GM12878 (cell line): ENCODE measurements at regions not wholly inside any gene's neighbourhood (a gene's known extent, or its start where the extent isn't known, plus 50 kb on each side); places are given as distances from the start of the nearest gene placed in this dataset.

Source experiments
- ATAC-seq: fragments of 200-7000 bp; cut with Tn5 transposase; 3 replicates; pipeline ENCODE4 v1.9.1; 2020; ENCODE audit warnings: mild to moderate bottlenecking, moderate library complexity
- BruUV-seq: library from RNA; stranded (reverse); fragments of 400-500 nt; replicated peaks from 2 replicates; lab custom pipeline; 2021; lab: Mats Ljungman, UMichigan
- CTCF ChIA-PET: fragments of 300-600 bp; sonication (Branson Sonifier 250); formaldehyde crosslinking; extraction: SDS; loops from one replicate; lab custom pipeline; 2021; ENCODE audit warnings: inconsistent platforms; lab: Yijun Ruan, JAX
- POLR2A ChIA-PET: fragments of 350-600 bp; formaldehyde crosslinking; extraction: SDS; loops from one replicate; lab custom pipeline; 2021; ENCODE audit warnings: inconsistent platforms; lab: Charles Lee
- RAD21 ChIA-PET: fragments of 300-600 bp; sonication (Branson Sonifier 250); formaldehyde crosslinking; loops from one replicate; lab custom pipeline; 2023; ENCODE audit warnings: antibody characterized with exemption; ENCODE audit not compliant: unreplicated experiment; lab: Charles Lee
- SMC1A ChIA-PET: fragments of 300-600 bp; sonication (Branson Sonifier 250); formaldehyde crosslinking; loops from one replicate; lab custom pipeline; 2023; ENCODE audit not compliant: unreplicated experiment, uncharacterized antibody; lab: Charles Lee
- DNase-seq: peaks from one replicate; pipeline ENCODE4 v3.0.0-alpha.2; 2011; ENCODE audit warnings: low read depth, low spot score
- FAIRE-seq: peaks from 3 replicates; lab custom pipeline; 2011; peaks lifted over from hg19 to GRCh38; lab: Jason Lieb, UNC
- H2AFZ ChIP-seq: 2 replicates; pipeline ENCODE4 v1.6.0; 2011; ENCODE audit warnings: low read depth, low read length, control low read depth; ENCODE audit not compliant: control insufficient read depth
- H3K27ac ChIP-seq: 2 replicates; pipeline ENCODE4 v1.5.1; 2011; ENCODE audit warnings: control low read depth; ENCODE audit not compliant: control insufficient read depth, insufficient read depth
- H3K27me3 ChIP-seq, 2 experiments: replicated peaks in 1 of 2; 2 replicates each; pipeline versions ENCODE4 v1.6.0 to v1.6.1; 2011; ENCODE audit warnings: low read length in 1 of 2; ENCODE audit not compliant: control insufficient read depth in 2 of 2, insufficient read depth in 2 of 2
- H3K36me3 ChIP-seq, 2 experiments: 2 replicates each; pipeline ENCODE4 v1.5.1; 2011; ENCODE audit warnings: low read length in 1 of 2; ENCODE audit not compliant: control insufficient read depth in 2 of 2, insufficient read depth in 2 of 2
- H3K4me1 ChIP-seq: 2 replicates; pipeline ENCODE4 v1.6.1; 2011; ENCODE audit warnings: mild to moderate bottlenecking, low read length, moderate library complexity, mixed read lengths; ENCODE audit not compliant: control insufficient read depth, insufficient read depth
- H3K4me2 ChIP-seq: 2 replicates; pipeline ENCODE4 v1.6.0; 2011; ENCODE audit warnings: control low read depth; ENCODE audit not compliant: control insufficient read depth, insufficient read depth
- H3K4me3 ChIP-seq: fragments of 200-600 bp; sonication (generic); 2 replicates; pipeline ENCODE4 v1.5.1; 2016
- H3K79me2 ChIP-seq: 2 replicates; pipeline ENCODE4 v1.6.0; 2011; ENCODE audit warnings: low read length; ENCODE audit not compliant: control insufficient read depth, insufficient read depth
- H3K9ac ChIP-seq: 2 replicates; pipeline ENCODE4 v1.8.0; 2011; ENCODE audit warnings: low read length, control low read depth, mixed read lengths; ENCODE audit not compliant: control insufficient read depth, insufficient read depth
- H3K9me3 ChIP-seq: replicated peaks from 3 replicates; pipeline ENCODE4 v1.5.1; 2011; ENCODE audit warnings: mild to moderate bottlenecking, low read length; ENCODE audit not compliant: control insufficient read depth, insufficient read depth
- H4K20me1 ChIP-seq: 2 replicates; pipeline ENCODE4 v1.6.0; 2011; ENCODE audit not compliant: control insufficient read depth, insufficient read depth
- EP300 ChIP-seq, 2 experiments: fragments of 150-350 bp in 1 of 2; IDR thresholded peaks; 2 replicates each; pipeline ENCODE4 v1.6.1; 2011 to 2012; ENCODE audit warnings: low read depth in 2 of 2, low read length in 2 of 2, borderline replicate concordance in 1 of 2, improper control_type of control experiment in 1 of 2, inconsistent platforms in 1 of 2; ENCODE audit not compliant: control insufficient read depth in 1 of 2
- FOS ChIP-seq: IDR thresholded peaks from 3 replicates; pipeline ENCODE4 v1.6.1; 2011; ENCODE audit warnings: borderline replicate concordance; ENCODE audit not compliant: insufficient read length; ENCODE audit errors: extremely low read depth
- LARP7 ChIP-seq: fragments of 450-650 bp; IDR thresholded peaks from 2 replicates; pipeline ENCODE4 v1.6.1; 2017; ENCODE audit warnings: mild to moderate bottlenecking
- MYC ChIP-seq: IDR thresholded peaks from 2 replicates; pipeline ENCODE4 v1.6.1; 2011; ENCODE audit warnings: mild to moderate bottlenecking, low read length, moderate library complexity, inconsistent platforms; ENCODE audit not compliant: insufficient read depth, insufficient replicate concordance, insufficient read length, severe bottlenecking
- RCOR1 ChIP-seq: conservative IDR thresholded peaks from 2 replicates; pipeline ENCODE4 v1.6.1; 2012; ENCODE audit warnings: low read depth, low read length, improper control_type of control experiment
- RUNX3 ChIP-seq: IDR thresholded peaks from 2 replicates; pipeline ENCODE4 v1.6.1; 2012; ENCODE audit warnings: low read length, inconsistent platforms
- TCF12 ChIP-seq: IDR thresholded peaks from 2 replicates; pipeline ENCODE4 v1.6.1; 2011; ENCODE audit warnings: low read depth, mild to moderate bottlenecking, low read length
- WRNIP1 ChIP-seq: IDR thresholded peaks from 2 replicates; pipeline ENCODE4 v1.6.1; 2011; ENCODE audit warnings: low read depth, low read length, improper control_type of control experiment, borderline replicate concordance
- ZBTB4 ChIP-seq: fragments of 450-650 bp; formaldehyde crosslinking; IDR thresholded peaks from 2 replicates; pipeline ENCODE4 v1.4.0; 2022; ENCODE audit warnings: mild to moderate bottlenecking, moderate library complexity
- WGBS: methylation state at CpG from one replicate; pipeline ENCODE4 v1.1.6; 2016; ENCODE audit warnings: low lambda C conversion rate; ENCODE audit not compliant: insufficient replicate concordance, insufficient coverage; ENCODE audit errors: missing lambda C conversion rate; 5-methylcytosine and 5-hydroxymethylcytosine counted together
- in situ Hi-C: fragments of 300-500 bp; cut with MboI; formaldehyde crosslinking; loops from 9 replicates; pipeline ENCODE4 v1.14.3; 2018; ENCODE audit warnings: mixed read lengths
- intact Hi-C: fragments of 100-400 bp; cut with micrococcal nuclease; formaldehyde crosslinking; loops from one replicate; pipeline ENCODE4 v1.14.2; 2022; ENCODE audit not compliant: unreplicated experiment

- H3K27ac ChIP-seq = no peak overlapping the region
- no peaks in the 10 kb centered on the region for H4K20me1 ChIP-seq
- BruUV-seq = no TSS peak
- SMC1A ChIA-PET = no interaction called here
- ATAC-seq (no peak), FAIRE-seq (no peak), DNase-seq (no peak)
- in situ Hi-C loops = no loop called here
- no peaks in the 10 kb centered on the region for H3K36me3 ChIP-seq
- no peaks in the 10 kb centered on the region for H3K9me3 ChIP-seq
- 96% methylated on average over 4 of the region's 4 CpGs for WGBS
- intact Hi-C loops = no loop called here
- H3K9ac ChIP-seq = no peak overlapping the region
- H2AFZ ChIP-seq = no peak overlapping the region
- H3K4me2 ChIP-seq = no peak overlapping the region
- H3K4me3 ChIP-seq = no peak overlapping the region
- CTCF ChIA-PET = no interaction called here
- no peaks in the 10 kb centered on the region for H3K79me2 ChIP-seq
- H3K4me1 ChIP-seq = no peaks in the 10 kb centered on the region
- RAD21 ChIA-PET = no interaction called here
- TF ChIP-seq LARP7 = no peak
- no peak for TF ChIP-seq RCOR1
- no peak for TF ChIP-seq WRNIP1
- no peak for TF ChIP-seq EP300 (IDR thresholded peaks at IDR 0.05; ENCODE audit: borderline replicate concordance in 1 of 2, control insufficient read depth in 1 of 2, low read depth in 2 of 2, low read length in 2 of 2)
- no peak for TF ChIP-seq RUNX3
- no peak for TF ChIP-seq FOS
- no peak for TF ChIP-seq ZBTB4 (CRISPR knock-in tag)
- no peak for TF ChIP-seq TCF12
- no peak for TF ChIP-seq MYC
- H3K27me3 ChIP-seq = no peaks in the 10 kb centered on the region
- POLR2A ChIA-PET = no interaction called here
These were observed 140.2 kb upstream of the KLF6 start for GRCh38 chr10:3925184-3925583.
